Prostate gland (tissue), 2 donors: ENCODE measurements at regions not wholly inside any gene's neighbourhood (a gene's known extent, or its start where the extent isn't known, plus 50 kb on each side); places are given as distances from the start of the nearest gene placed in this dataset.
"Not testable (repeated sequence)": the region's sequence is repeated elsewhere in the genome, so short reads cannot be mapped to it uniquely, and the experiment has no call there.

ENCODE experiments used
- CTCF ChIP-seq, 4 experiments: fragments of 200-600 bp in 2 of 4; fragments of 450-650 bp in 2 of 4; sonication (generic) in 2 of 4; IDR thresholded peaks; 1 replicate in 3 of 4; 2 replicates in 1 of 4; pipeline ENCODE4 v1.5.1; 2016 to 2019; ENCODE audit warnings: antibody characterized with exemption in 4 of 4, mild to moderate bottlenecking in 2 of 4, moderate library complexity in 2 of 4
- POLR2A ChIP-seq: fragments of 450-650 bp; IDR thresholded peaks from one replicate; pipeline ENCODE4 v1.6.1; 2016; ENCODE audit warnings: antibody characterized with exemption, mild to moderate bottlenecking

GRCh38 chr4:53699310-53699709 is 108.0 kb upstream of the LNX1 start:
- TF ChIP-seq CTCF (IDR thresholded peaks at IDR 0.05); POLR2A: not testable (repeated sequence)
